CD14-positive monocyte (primary cell): ENCODE measurements at regions not wholly inside any gene's neighbourhood (a gene's known extent, or its start where the extent isn't known, plus 50 kb on each side); places are given as distances from the start of the nearest gene placed in this dataset.

Source experiments
- DNase-seq, 3 donors: peaks; one replicate each; pipeline ENCODE4 v3.0.0-alpha.2; 2011 to 2022
- H2AFZ ChIP-seq: 2 replicates; pipeline ENCODE4 v1.6.0; 2012; ENCODE audit warnings: mild to moderate bottlenecking, low read depth, low read length, inconsistent platforms; ENCODE audit not compliant: insufficient read depth, poor library complexity, severe bottlenecking
- H3K27ac ChIP-seq, 2 donors: 1 replicate in 1 of 2; 2 replicates in 1 of 2; pipeline ENCODE4 v1.5.1; 2012 to 2013; ENCODE audit warnings: low read length in 2 of 2, control low read depth in 1 of 2, inconsistent platforms in 1 of 2, low read depth in 1 of 2, mild to moderate bottlenecking in 1 of 2
- H3K27me3 ChIP-seq, 2 donors: one replicate each; pipeline versions ENCODE4 v1.6.0 to v1.6.1; 2011 to 2013; ENCODE audit warnings: low read length in 2 of 2; ENCODE audit not compliant: control insufficient read depth in 2 of 2, insufficient read depth in 2 of 2
- H3K36me3 ChIP-seq, 2 donors: replicated peaks in 1 of 2; 1 replicate in 1 of 2; 2 replicates in 1 of 2; pipeline versions ENCODE4 v1.5.1 to v1.6.1; 2012 to 2013; ENCODE audit warnings: low read length in 2 of 2, control low read depth in 1 of 2, inconsistent platforms in 1 of 2, mild to moderate bottlenecking in 1 of 2; ENCODE audit not compliant: insufficient read depth in 2 of 2, control insufficient read depth in 1 of 2
- H3K4me1 ChIP-seq, 2 donors: 1 replicate in 1 of 2; 2 replicates in 1 of 2; pipeline versions ENCODE4 v1.5.1 to v1.6.1; 2012 to 2013; ENCODE audit warnings: low read length in 2 of 2, control low read depth in 1 of 2, inconsistent platforms in 1 of 2, mild to moderate bottlenecking in 1 of 2, moderate library complexity in 1 of 2; ENCODE audit not compliant: insufficient read depth in 2 of 2, control insufficient read depth in 1 of 2
- H3K4me2 ChIP-seq: replicated peaks from 2 replicates; pipeline ENCODE3; 2012; ENCODE audit warnings: low read length, moderate library complexity, mild to moderate bottlenecking; ENCODE audit not compliant: poor library complexity, severe bottlenecking; ENCODE audit errors: extremely low read depth
- H3K4me3 ChIP-seq, 3 experiments: fragments of 200-600 bp in 1 of 3; sonication (generic) in 1 of 3; replicated peaks in 1 of 3; 1 replicate in 2 of 3; 2 replicates in 1 of 3; pipeline ENCODE4 v1.5.1; 2011 to 2013; ENCODE audit warnings: low read length in 3 of 3, mild to moderate bottlenecking in 3 of 3, control low read depth in 2 of 3, low read depth in 2 of 3, inconsistent platforms in 1 of 3, moderate library complexity in 1 of 3
- H3K79me2 ChIP-seq: 2 replicates; pipeline ENCODE4 v1.6.0; 2012; ENCODE audit warnings: mild to moderate bottlenecking, control low read depth, inconsistent platforms, low read length, moderate library complexity; ENCODE audit not compliant: insufficient read depth
- H3K9ac ChIP-seq: 2 replicates; pipeline ENCODE4 v1.6.0; 2017; ENCODE audit warnings: low read length, mild to moderate bottlenecking; ENCODE audit not compliant: insufficient read depth, poor library complexity, severe bottlenecking
- H3K9me3 ChIP-seq, 2 donors: replicated peaks in 1 of 2; 1 replicate in 1 of 2; 2 replicates in 1 of 2; pipeline versions ENCODE4 v1.5.1 to v1.6.1; 2012 to 2013; ENCODE audit warnings: low read length in 2 of 2, control low read depth in 1 of 2; ENCODE audit not compliant: control insufficient read depth in 1 of 2, insufficient read depth in 1 of 2
- H4K20me1 ChIP-seq: 2 replicates; pipeline ENCODE4 v1.6.0; 2012; ENCODE audit warnings: mild to moderate bottlenecking, low read length, control low read depth, moderate library complexity; ENCODE audit not compliant: insufficient read depth
- H3K27ac Mint-ChIP-seq, 7 donors: one replicate each; pipeline ENCODE4 v1.8.0; 2020; ENCODE audit warnings: mild to moderate bottlenecking in 7 of 7, mixed read lengths in 7 of 7, moderate library complexity in 6 of 7, inconsistent platforms in 2 of 7
- H3K27me3 Mint-ChIP-seq, 3 donors: one replicate each; pipeline ENCODE4 v1.8.0; 2021 to 2022; ENCODE audit warnings: low read depth in 3 of 3, mild to moderate bottlenecking in 3 of 3, mixed read lengths in 3 of 3, moderate library complexity in 3 of 3, inconsistent platforms in 1 of 3
- H3K36me3 Mint-ChIP-seq, 2 donors: one replicate each; pipeline ENCODE4 v1.8.0; 2020; ENCODE audit warnings: mixed read lengths in 2 of 2, inconsistent platforms in 1 of 2, mild to moderate bottlenecking in 1 of 2
- H3K4me1 Mint-ChIP-seq: one replicate; pipeline ENCODE4 v1.8.0; 2020; ENCODE audit warnings: mild to moderate bottlenecking, mixed read lengths
- H3K4me3 Mint-ChIP-seq, 2 donors: one replicate each; pipeline ENCODE4 v1.8.0; 2020; ENCODE audit warnings: mild to moderate bottlenecking in 2 of 2, mixed read lengths in 2 of 2, moderate library complexity in 1 of 2
- H3K9me3 Mint-ChIP-seq, 7 donors: one replicate each; pipeline ENCODE4 v1.8.0; 2020 to 2022; ENCODE audit warnings: mixed read lengths in 7 of 7, mild to moderate bottlenecking in 6 of 7, moderate library complexity in 6 of 7, inconsistent platforms in 2 of 7
- CTCF ChIP-seq: fragments of 200-600 bp; IDR thresholded peaks from one replicate; pipeline ENCODE4 v1.8.0; 2022; ENCODE audit warnings: antibody characterized with exemption, mild to moderate bottlenecking
- WGBS: methylation state at CpG from one replicate; pipeline ENCODE4 v1.1.5; 2013; ENCODE audit warnings: missing lambda C conversion rate; ENCODE audit not compliant: insufficient coverage; 5-methylcytosine and 5-hydroxymethylcytosine counted together
- intact Hi-C, 2 donors: fragments of 100-400 bp; cut with micrococcal nuclease; formaldehyde crosslinking; loops; one replicate each; pipeline versions ENCODE4 v1.15.0 to v1.15.1; 2023

- H3K4me1 ChIP-seq: no peaks in the 10 kb centered on the region
- H3K36me3 ChIP-seq: no peaks in the 10 kb centered on the region
- H3K9ac ChIP-seq: no peak overlapping the region
- Mint-ChIP-seq H3K9me3 (peaks cover 0 to 5% (median 1%) of the 10 kb centered on the region in 7 donors), H3K4me1 (no peaks in the 10 kb centered on the region), H3K27ac (no peak overlapping the region), H3K27me3 (no peaks in the 10 kb centered on the region), H3K36me3 (no peaks in the 10 kb centered on the region), H3K4me3 (no peak overlapping the region)
- no peak for DNase-seq
- no CpG with 5 or more reads among the region's 1 CpG for WGBS
- no peak overlapping the region for H3K4me3 ChIP-seq
- H3K27ac ChIP-seq: no peak overlapping the region
- H3K79me2 ChIP-seq: no peaks in the 10 kb centered on the region
- no peaks in the 10 kb centered on the region for H3K9me3 ChIP-seq
- no peaks in the 10 kb centered on the region for H3K27me3 ChIP-seq
- H4K20me1 ChIP-seq: no peaks in the 10 kb centered on the region
- no peak overlapping the region for H3K4me2 ChIP-seq
- H2AFZ ChIP-seq: no peak overlapping the region
- intact Hi-C loops: no loop called here
- TF ChIP-seq CTCF: no peak
Observed at GRCh38 chr6:23754197-23754596, 371.8 kb upstream of the NRSN1 start.

- Histone ChIP-seq H3K4me1 (no peaks in the 10 kb centered on the region), H3K79me2 (no peaks in the 10 kb centered on the region), H3K9me3 (peaks cover 0 to 4% of the 10 kb centered on the region in 2 donors), H4K20me1 (no peaks in the 10 kb centered on the region), H3K27ac (no peak overlapping the region), H3K4me2 (no peak overlapping the region), H3K27me3 (no peaks in the 10 kb centered on the region), H3K9ac (no peak overlapping the region), H3K36me3 (no peaks in the 10 kb centered on the region), H3K4me3 (no peak overlapping the region), H2AFZ (no peak overlapping the region)
- intact Hi-C loops: no loop called here
- Mint-ChIP-seq H3K9me3 (peaks cover 0 to 9% (median 5%) of the 10 kb centered on the region in 7 donors), H3K27me3 (no peaks in the 10 kb centered on the region), H3K4me3 (no peak overlapping the region), H3K36me3 (no peaks in the 10 kb centered on the region), H3K4me1 (no peaks in the 10 kb centered on the region), H3K27ac (no peak overlapping the region)
- TF ChIP-seq CTCF: no peak
- 88% methylated on average over 4 of the region's 5 CpGs for WGBS
- DNase-seq: no peak
Observed at GRCh38 chr6:23775127-23775526, 350.9 kb upstream of the NRSN1 start.
